Neural progenitor cell (in vitro differentiated cells): ENCODE measurements at regions not wholly inside any gene's neighbourhood (a gene's known extent, or its start where the extent isn't known, plus 50 kb on each side); places are given as distances from the start of the nearest gene placed in this dataset.

Experiments used
- EZH2 ChIP-seq: fragments of 200-600 bp; sonication (generic); IDR thresholded peaks from 2 replicates; pipeline ENCODE4 v1.6.1; 2017; ENCODE audit warnings: antibody characterized with exemption, mild to moderate bottlenecking, moderate library complexity
- EZH2phosphoT487 ChIP-seq: fragments of 200-600 bp; sonication (generic); IDR thresholded peaks from 2 replicates; pipeline ENCODE4 v1.6.1; 2017; ENCODE audit warnings: antibody characterized with exemption

- TF ChIP-seq EZH2phosphoT487 (no peak), EZH2 (no peak)
Observed at GRCh38 chr1:163701783-163702374, 380.1 kb downstream of the NUF2 start.
